ENCODE measurements at regions not wholly inside any gene's neighbourhood (a gene's known extent, or its start where the extent isn't known, plus 50 kb on each side); places are given as distances from the start of the nearest gene placed in this dataset.
"Not testable (repeated sequence)": the region's sequence is repeated elsewhere in the genome, so short reads cannot be mapped to it uniquely, and the experiment has no call there.

DNA sequence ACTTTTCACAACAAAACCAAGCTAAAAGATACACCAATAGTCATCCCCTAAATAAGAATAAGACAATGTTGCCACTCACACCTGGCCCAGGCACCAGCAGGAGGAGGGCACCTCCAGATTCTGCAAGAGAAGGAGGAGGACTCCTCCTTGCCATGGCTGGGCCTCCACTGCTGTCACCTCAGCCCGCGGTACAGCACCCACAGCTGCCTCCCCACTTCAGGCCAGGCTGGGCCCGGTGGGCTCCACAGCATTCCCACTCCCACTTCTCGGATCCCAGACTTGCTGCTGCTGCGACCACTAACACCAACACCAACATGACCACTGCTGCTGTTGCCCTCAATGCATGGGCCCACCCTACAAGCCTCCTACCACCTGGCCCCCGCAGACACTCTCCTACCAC, 95.3 kb upstream of the POTED start:
- TF ChIP-seq, protein P1, sequence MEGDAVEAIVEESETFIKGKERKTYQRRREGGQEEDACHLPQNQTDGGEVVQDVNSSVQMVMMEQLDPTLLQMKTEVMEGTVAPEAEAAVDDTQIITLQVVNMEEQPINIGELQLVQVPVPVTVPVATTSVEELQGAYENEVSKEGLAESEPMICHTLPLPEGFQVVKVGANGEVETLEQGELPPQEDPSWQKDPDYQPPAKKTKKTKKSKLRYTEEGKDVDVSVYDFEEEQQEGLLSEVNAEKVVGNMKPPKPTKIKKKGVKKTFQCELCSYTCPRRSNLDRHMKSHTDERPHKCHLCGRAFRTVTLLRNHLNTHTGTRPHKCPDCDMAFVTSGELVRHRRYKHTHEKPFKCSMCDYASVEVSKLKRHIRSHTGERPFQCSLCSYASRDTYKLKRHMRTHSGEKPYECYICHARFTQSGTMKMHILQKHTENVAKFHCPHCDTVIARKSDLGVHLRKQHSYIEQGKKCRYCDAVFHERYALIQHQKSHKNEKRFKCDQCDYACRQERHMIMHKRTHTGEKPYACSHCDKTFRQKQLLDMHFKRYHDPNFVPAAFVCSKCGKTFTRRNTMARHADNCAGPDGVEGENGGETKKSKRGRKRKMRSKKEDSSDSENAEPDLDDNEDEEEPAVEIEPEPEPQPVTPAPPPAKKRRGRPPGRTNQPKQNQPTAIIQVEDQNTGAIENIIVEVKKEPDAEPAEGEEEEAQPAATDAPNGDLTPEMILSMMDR (IDR thresholded peaks at IDR 0.05; ENCODE audit: low read depth, low read length, missing input control), result not testable (repeated sequence)
- not testable (repeated sequence) for TF ChIP-seq RXRA (IDR thresholded peaks at IDR 0.05); JUND (IDR thresholded peaks at IDR 0.05); FOXA1 (IDR thresholded peaks at IDR 0.05); TAF1 (conservative IDR thresholded peaks at IDR 0.05); GABPA (IDR thresholded peaks at IDR 0.05 in 1 of 2, conservative IDR thresholded peaks at IDR 0.05 in 1 of 2)
- TF ChIP-seq, protein P2, sequence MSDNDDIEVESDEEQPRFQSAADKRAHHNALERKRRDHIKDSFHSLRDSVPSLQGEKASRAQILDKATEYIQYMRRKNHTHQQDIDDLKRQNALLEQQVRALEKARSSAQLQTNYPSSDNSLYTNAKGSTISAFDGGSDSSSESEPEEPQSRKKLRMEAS (IDR thresholded peaks at IDR 0.05), result not testable (repeated sequence)
- TF ChIP-seq, protein P3, sequence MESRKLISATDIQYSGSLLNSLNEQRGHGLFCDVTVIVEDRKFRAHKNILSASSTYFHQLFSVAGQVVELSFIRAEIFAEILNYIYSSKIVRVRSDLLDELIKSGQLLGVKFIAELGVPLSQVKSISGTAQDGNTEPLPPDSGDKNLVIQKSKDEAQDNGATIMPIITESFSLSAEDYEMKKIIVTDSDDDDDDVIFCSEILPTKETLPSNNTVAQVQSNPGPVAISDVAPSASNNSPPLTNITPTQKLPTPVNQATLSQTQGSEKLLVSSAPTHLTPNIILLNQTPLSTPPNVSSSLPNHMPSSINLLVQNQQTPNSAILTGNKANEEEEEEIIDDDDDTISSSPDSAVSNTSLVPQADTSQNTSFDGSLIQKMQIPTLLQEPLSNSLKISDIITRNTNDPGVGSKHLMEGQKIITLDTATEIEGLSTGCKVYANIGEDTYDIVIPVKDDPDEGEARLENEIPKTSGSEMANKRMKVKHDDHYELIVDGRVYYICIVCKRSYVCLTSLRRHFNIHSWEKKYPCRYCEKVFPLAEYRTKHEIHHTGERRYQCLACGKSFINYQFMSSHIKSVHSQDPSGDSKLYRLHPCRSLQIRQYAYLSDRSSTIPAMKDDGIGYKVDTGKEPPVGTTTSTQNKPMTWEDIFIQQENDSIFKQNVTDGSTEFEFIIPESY (IDR thresholded peaks at IDR 0.05), result not testable (repeated sequence)
- TF ChIP-seq, protein P4, sequence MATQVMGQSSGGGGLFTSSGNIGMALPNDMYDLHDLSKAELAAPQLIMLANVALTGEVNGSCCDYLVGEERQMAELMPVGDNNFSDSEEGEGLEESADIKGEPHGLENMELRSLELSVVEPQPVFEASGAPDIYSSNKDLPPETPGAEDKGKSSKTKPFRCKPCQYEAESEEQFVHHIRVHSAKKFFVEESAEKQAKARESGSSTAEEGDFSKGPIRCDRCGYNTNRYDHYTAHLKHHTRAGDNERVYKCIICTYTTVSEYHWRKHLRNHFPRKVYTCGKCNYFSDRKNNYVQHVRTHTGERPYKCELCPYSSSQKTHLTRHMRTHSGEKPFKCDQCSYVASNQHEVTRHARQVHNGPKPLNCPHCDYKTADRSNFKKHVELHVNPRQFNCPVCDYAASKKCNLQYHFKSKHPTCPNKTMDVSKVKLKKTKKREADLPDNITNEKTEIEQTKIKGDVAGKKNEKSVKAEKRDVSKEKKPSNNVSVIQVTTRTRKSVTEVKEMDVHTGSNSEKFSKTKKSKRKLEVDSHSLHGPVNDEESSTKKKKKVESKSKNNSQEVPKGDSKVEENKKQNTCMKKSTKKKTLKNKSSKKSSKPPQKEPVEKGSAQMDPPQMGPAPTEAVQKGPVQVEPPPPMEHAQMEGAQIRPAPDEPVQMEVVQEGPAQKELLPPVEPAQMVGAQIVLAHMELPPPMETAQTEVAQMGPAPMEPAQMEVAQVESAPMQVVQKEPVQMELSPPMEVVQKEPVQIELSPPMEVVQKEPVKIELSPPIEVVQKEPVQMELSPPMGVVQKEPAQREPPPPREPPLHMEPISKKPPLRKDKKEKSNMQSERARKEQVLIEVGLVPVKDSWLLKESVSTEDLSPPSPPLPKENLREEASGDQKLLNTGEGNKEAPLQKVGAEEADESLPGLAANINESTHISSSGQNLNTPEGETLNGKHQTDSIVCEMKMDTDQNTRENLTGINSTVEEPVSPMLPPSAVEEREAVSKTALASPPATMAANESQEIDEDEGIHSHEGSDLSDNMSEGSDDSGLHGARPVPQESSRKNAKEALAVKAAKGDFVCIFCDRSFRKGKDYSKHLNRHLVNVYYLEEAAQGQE (IDR thresholded peaks at IDR 0.05), result not testable (repeated sequence)

Data from liver (tissue), 3 donors.